Smooth muscle cell (in vitro differentiated cells): ENCODE measurements at regions not wholly inside any gene's neighbourhood (a gene's known extent, or its start where the extent isn't known, plus 50 kb on each side); places are given as distances from the start of the nearest gene placed in this dataset.

Source experiments
- DNase-seq: peaks from one replicate; lab custom pipeline; 2025; ENCODE audit not compliant: unreplicated experiment; lab: John Stamatoyannopoulos, UW
- H2AFZ ChIP-seq: fragments of 200-600 bp; sonication (generic); 2 replicates; pipeline ENCODE4 v1.6.0; 2016; ENCODE audit warnings: antibody characterized with exemption, low read depth, mild to moderate bottlenecking
- H3F3A ChIP-seq: fragments of 200-600 bp; sonication (generic); 2 replicates; pipeline ENCODE4 v1.6.0; 2017; ENCODE audit warnings: antibody characterized with exemption, low read depth
- H3K27ac ChIP-seq: fragments of 200-600 bp; sonication (generic); 2 replicates; pipeline ENCODE4 v1.5.1; 2016; ENCODE audit warnings: low read depth, mild to moderate bottlenecking
- H3K27me3 ChIP-seq: fragments of 200-600 bp; sonication (generic); 2 replicates; pipeline ENCODE4 v1.6.1; 2016; ENCODE audit warnings: low read depth, mild to moderate bottlenecking
- H3K36me3 ChIP-seq: fragments of 200-600 bp; sonication (generic); 2 replicates; pipeline ENCODE4 v1.5.1; 2016; ENCODE audit warnings: low read depth
- H3K4me1 ChIP-seq: fragments of 200-600 bp; sonication (generic); 2 replicates; pipeline ENCODE4 v1.5.1; 2016; ENCODE audit warnings: low read depth
- H3K4me2 ChIP-seq: fragments of 200-600 bp; sonication (generic); 2 replicates; pipeline ENCODE4 v1.6.0; 2016; ENCODE audit warnings: mild to moderate bottlenecking
- H3K4me3 ChIP-seq: fragments of 200-600 bp; sonication (generic); 2 replicates; pipeline ENCODE4 v1.5.1; 2016; ENCODE audit warnings: mild to moderate bottlenecking
- H3K79me2 ChIP-seq: fragments of 200-600 bp; sonication (generic); 2 replicates; pipeline ENCODE4 v1.6.0; 2016; ENCODE audit warnings: low read depth, mild to moderate bottlenecking
- H3K9ac ChIP-seq: fragments of 200-600 bp; sonication (generic); 2 replicates; pipeline ENCODE4 v1.6.0; 2016; ENCODE audit warnings: low read depth
- H3K9me3 ChIP-seq: fragments of 200-600 bp; sonication (generic); replicated peaks from 2 replicates; pipeline ENCODE4 v1.5.1; 2016; ENCODE audit warnings: low read depth
- H4K20me1 ChIP-seq: fragments of 200-600 bp; sonication (generic); 2 replicates; pipeline ENCODE4 v1.6.0; 2016; ENCODE audit warnings: low read depth
- WGBS: methylation state at CpG from one replicate; pipeline ENCODE4 v1.1.7; 2016; ENCODE audit warnings: low lambda C conversion rate; 5-methylcytosine and 5-hydroxymethylcytosine counted together
- TF ChIP-seq, protein P1 (sequence below): fragments of 200-600 bp; sonication (generic); IDR thresholded peaks from 2 replicates; pipeline ENCODE4 v1.5.1; 2017; ENCODE audit warnings: borderline replicate concordance, mild to moderate bottlenecking, antibody characterized with exemption; ENCODE audit not compliant: insufficient read depth, poor library complexity, severe bottlenecking

DNA sequence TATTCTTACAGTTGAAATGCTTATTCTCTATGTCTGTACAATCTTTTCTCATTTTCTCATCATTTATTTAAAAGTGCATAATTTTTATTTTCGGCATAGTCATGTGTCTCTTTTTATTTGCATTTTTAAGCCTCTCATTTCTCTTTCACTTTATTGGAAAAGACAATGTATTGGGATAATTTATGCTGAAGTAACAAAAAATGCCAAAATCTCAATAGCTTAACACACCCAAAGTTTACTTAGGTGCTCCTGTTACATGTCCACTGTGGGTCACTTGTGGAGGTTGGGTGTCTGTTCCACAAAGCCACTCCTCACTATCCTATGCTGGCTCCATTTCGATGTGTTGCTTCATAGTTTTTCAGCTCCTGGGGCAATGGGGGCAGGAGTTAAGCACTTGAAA is 638.7 kb downstream of the CD109 start:
- Histone ChIP-seq H3K27ac (no peak overlapping the region), H3K79me2 (no peaks in the 10 kb centered on the region), H4K20me1 (no peaks in the 10 kb centered on the region), H2AFZ (no peak overlapping the region), H3F3A (no peaks in the 10 kb centered on the region), H3K4me3 (no peak overlapping the region), H3K4me2 (no peak overlapping the region), H3K36me3 (no peaks in the 10 kb centered on the region), H3K4me1 (no peaks in the 10 kb centered on the region), H3K27me3 (no peaks in the 10 kb centered on the region), H3K9ac (no peak overlapping the region), H3K9me3 (no peaks in the 10 kb centered on the region)
- WGBS: 86% methylated on average over 2 of the region's 2 CpGs
- DNase-seq: no peak
- TF ChIP-seq, protein P1, sequence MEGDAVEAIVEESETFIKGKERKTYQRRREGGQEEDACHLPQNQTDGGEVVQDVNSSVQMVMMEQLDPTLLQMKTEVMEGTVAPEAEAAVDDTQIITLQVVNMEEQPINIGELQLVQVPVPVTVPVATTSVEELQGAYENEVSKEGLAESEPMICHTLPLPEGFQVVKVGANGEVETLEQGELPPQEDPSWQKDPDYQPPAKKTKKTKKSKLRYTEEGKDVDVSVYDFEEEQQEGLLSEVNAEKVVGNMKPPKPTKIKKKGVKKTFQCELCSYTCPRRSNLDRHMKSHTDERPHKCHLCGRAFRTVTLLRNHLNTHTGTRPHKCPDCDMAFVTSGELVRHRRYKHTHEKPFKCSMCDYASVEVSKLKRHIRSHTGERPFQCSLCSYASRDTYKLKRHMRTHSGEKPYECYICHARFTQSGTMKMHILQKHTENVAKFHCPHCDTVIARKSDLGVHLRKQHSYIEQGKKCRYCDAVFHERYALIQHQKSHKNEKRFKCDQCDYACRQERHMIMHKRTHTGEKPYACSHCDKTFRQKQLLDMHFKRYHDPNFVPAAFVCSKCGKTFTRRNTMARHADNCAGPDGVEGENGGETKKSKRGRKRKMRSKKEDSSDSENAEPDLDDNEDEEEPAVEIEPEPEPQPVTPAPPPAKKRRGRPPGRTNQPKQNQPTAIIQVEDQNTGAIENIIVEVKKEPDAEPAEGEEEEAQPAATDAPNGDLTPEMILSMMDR: no peak

DNA sequence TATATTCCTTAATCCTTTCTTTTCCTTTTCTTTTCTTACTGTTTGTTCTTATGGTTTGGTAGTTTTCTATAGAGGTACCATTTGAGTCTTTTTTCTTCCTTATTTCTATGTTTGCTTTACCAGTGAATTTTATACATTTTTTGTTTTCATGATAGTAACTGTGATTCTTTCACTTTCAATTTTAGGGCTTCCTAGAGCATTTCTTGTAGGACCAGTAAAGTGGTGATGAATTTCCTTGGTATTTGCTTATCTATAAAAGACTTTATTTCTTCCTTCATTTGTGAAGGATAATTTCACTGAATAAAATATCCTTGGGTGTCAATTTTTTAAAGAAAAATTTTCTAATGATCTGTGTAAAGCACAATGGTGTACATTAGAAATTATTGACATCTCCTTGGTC is 637.4 kb downstream of the CD109 start:
- no peak for DNase-seq
- peak overlapping the region; percentile 56 for H3K4me2 ChIP-seq
- H2AFZ ChIP-seq: no peak overlapping the region

DNA sequence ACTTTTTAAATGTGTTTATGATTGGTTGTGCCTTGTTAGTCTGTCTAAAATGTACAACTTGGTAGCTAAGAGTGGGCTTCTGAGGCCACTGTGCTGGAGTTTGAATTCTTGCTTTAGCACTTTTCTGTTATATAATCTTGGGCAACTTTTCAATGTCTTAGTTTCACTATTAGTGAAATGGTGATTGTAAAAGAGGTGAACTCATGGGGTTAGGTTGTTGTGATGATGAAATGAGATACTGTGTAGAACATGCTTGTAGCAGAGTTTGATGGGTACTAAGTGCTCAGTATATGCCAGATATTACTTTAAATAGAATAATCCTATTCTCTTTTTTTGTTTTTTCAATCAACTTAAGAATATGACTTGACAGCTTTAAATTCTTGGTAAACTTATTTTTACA is 624.7 kb downstream of the CD109 start:
- Histone ChIP-seq H3K9ac (no peak overlapping the region), H3K79me2 (no peaks in the 10 kb centered on the region), H4K20me1 (no peaks in the 10 kb centered on the region), H3F3A (no peaks in the 10 kb centered on the region), H3K27me3 (no peaks in the 10 kb centered on the region), H3K4me3 (no peak overlapping the region), H3K36me3 (no peaks in the 10 kb centered on the region), H3K27ac (no peak overlapping the region), H2AFZ (no peak overlapping the region), H3K4me2 (no peak overlapping the region), H3K4me1 (no peaks in the 10 kb centered on the region), H3K9me3 (no peaks in the 10 kb centered on the region)
- TF ChIP-seq, protein P1: no peak
- DNase-seq: no peak

More for the DNA sequence above, 637.4 kb downstream of the CD109 start:
- no peaks in the 10 kb centered on the region for H4K20me1 ChIP-seq
- H3K9me3 ChIP-seq: no peaks in the 10 kb centered on the region
- H3K79me2 ChIP-seq: no peaks in the 10 kb centered on the region
- no peak overlapping the region for H3K27ac ChIP-seq
- H3K4me3 ChIP-seq: no peak overlapping the region
- no peaks in the 10 kb centered on the region for H3K27me3 ChIP-seq
- TF ChIP-seq, protein P1: no peak
- no peak overlapping the region for H3K9ac ChIP-seq
- no peaks in the 10 kb centered on the region for H3K4me1 ChIP-seq
- no peaks in the 10 kb centered on the region for H3K36me3 ChIP-seq
- H3F3A ChIP-seq: no peaks in the 10 kb centered on the region

DNA sequence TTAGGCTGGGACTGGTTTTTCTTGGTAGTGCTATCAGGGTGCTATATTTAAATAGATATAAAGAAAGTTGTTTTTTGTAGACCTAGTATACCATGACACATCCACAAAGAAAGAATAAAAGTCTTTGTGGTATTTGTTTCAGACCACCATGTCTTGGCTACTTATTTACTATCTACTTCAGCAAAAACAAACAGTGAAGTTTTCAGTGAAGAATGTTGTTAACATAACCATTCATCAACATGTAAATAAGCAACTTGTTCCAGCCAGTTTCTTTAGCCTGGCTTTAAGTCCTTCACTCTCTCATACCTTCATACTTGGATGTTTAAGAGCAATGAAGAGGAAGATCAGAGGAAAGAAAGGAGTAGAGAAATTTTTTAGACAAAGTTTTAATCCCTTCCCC is 624.1 kb downstream of the CD109 start:
- Histone ChIP-seq H3K9me3 (no peaks in the 10 kb centered on the region), H3K36me3 (no peaks in the 10 kb centered on the region), H3F3A (no peaks in the 10 kb centered on the region), H3K27ac (no peak overlapping the region), H3K9ac (no peak overlapping the region), H3K27me3 (no peaks in the 10 kb centered on the region), H3K79me2 (no peaks in the 10 kb centered on the region), H4K20me1 (no peaks in the 10 kb centered on the region), H3K4me2 (no peak overlapping the region), H3K4me3 (no peak overlapping the region), H3K4me1 (no peaks in the 10 kb centered on the region), H2AFZ (no peak overlapping the region)
- TF ChIP-seq, protein P1: no peak
- no peak for DNase-seq
